GM18517 (cell line): ENCODE measurements at regions not wholly inside any gene's neighbourhood (a gene's known extent, or its start where the extent isn't known, plus 50 kb on each side); places are given as distances from the start of the nearest gene placed in this dataset.

Source experiments
- ATAC-seq: cut with Tn5 transposase; IDR thresholded peaks from one replicate; pipeline ENCODE4 v1.9.1; 2021; ENCODE audit warnings: mild to moderate bottlenecking, moderate library complexity; ENCODE audit not compliant: unreplicated experiment

DNA sequence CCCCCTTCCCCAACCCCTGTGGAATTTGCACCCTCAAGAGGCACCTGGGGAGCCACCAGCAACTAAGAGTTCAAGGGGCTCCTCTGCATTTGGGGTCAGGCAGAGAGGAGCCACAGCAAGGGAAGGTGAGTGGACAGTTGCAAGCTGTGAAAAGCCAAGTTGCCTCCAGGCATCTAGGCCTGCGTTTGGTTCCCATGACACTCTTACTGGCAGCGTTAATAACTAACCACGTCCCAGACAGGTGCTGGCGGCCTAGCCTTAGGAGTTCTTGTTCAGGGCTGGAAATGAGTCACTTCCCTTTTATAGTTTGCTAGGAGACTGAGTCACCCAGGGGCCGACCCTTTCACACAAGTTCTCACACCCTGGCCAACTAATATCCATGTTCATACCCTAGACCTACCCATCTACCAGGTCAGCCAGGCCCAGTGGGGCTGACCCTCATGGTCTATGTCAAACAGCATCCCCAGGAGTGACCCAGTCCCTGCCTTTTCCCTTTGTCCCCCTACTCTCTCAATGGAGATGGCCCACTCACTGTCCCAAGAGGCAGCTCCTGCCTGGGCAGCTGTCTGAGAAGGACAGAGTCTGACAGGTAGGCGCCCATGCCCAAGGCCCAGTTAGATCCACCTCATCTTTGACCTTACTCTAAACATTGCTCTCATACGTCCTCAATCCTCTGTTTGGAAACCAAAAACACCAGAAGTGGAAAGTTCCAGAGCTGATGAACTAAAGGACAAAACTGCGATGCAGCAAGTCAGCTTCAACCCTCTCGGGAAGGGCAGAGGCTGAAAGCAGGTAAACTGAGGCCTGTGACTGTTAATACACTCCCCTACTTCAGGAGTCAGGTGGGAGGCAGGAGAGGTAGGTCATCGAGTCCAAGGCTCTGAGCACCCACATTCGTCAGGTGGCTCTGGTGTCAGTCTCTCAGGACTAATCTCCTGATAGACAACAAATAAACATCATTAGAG is 300.6 kb downstream of the SOX9 start:
- ATAC-seq = peak; percentile 49

DNA sequence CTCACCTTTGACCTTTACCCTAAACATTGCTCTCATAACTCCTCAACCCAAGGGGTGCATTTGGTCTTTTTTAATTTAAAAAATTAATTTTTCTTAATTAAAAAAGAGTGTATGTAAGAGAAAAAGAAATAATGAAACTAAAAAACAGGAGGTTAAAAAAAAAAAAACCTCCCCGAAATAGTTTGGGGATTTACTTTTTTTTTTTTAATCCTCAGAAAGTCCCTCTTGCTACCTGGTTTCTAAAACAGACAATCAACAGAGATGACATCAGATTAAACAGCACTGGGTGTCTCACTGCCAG is 301.3 kb downstream of the SOX9 start:
- no peak for ATAC-seq

- peak; percentile 41 for ATAC-seq
Measured at GRCh38 chr17:72422505-72423285, 301.9 kb downstream of the SOX9 start.

DNA sequence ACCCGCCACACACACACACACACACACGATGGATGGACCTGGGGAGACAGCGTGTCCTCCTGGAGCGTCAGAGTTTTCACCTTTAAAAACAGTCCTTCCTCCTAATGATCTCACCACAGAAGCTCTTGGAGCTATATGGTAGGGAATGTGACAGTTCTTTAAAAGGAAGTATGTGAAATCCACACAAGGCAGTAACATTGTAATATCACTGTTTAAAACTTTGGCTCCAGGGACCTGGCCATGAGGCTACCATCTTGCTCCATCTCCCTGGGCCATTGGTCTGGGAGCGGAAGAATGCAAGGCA is 302.4 kb downstream of the SOX9 start:
- no peak for ATAC-seq

DNA sequence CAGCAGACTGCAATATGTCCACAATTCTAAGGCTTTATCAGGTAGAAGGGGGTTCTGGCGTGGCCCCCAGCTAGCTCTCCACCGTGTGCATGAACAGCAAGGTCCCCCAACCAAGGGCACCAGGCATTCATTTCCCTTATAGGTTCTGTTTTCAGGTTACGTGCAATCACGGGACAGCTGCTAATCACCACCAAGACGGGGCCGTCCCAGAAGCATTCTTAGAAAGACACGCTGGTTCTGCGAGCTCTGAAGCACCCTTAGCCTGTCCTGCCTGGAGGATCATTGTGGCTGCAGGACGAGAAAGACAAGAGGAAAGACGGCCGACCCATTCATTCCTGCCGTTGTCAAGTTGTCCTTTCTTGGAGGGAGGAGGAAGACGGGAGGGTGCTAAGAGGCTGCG is 302.9 kb downstream of the SOX9 start:
- ATAC-seq = no peak

DNA sequence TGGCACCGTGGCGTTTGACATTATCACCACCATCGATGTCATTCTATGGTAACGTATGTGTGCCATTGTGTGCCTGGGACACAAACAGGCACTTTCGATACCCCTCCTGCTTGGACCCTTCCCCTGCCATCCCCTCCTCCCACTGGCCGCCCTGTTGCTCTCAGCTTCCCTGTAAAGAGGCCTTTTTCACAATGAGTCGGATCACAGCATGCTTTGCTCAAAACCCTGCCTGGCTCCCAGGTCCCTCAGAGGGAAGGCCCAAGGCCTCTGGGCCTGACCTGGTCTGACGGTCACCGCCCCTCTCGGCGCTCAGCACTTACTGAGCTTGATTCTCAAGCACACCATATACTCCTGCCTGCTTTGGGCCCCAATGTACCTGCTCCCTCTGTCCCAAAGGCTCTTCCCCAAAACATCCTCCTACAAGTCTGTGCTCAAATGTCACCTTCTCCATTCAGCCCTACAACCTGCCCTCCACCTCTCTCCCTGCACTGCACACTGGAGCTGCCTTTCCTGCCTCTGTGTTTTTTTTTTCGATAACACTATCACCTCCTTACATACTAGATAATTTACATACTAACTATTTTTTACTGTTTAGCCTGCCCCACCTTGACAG is 303.8 kb downstream of the SOX9 start:
- no peak for ATAC-seq

DNA sequence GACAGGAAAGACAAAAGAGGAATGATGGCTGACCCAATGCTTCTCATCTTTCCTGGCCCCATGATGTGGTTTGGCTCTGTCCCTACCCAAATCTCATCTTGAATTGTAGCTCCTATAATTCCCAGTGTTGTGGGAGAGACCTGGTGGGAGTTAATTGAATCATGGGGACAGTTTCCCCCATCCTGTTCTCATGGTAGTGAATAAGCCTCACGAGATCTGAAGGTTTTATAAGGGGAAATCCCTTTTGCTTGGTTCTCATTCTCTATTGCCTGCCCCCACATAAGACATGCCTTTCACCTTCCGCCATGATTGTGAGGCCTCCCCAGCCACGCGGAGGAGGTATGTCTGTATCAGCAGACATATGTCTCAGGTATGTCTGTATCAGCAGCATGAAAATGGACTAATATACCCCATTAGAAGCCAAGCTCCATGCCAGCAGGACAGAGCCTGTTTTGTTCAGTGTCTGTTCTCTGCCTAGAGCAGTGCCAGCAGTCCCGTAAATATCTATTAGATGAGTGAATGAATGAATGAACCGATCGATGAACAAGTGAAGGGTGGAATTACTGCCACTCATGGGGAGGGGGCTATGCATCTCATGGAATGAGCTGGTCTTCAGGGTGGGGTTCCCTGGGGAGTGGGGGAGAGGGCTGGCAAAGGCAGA is 304.4 kb downstream of the SOX9 start:
- ATAC-seq = no peak

DNA sequence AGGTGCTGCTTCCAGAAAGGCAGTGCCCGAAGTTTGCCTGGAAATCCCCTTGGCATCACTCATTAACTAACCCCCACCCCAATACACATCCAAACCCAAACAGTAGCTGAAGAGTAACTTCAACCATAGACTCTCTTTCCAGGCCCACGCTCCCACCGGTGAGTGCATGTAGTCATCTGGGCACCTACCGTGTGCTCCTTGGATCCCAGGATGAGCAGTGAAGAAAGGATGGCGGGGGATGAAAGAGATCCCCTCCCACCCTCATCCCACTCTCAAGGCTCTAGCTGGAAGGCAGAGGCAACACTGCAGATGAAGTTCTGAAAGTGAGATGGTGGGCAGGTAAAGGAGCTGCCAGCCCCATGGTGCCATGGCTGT is 305.0 kb downstream of the SOX9 start:
- no peak for ATAC-seq

DNA sequence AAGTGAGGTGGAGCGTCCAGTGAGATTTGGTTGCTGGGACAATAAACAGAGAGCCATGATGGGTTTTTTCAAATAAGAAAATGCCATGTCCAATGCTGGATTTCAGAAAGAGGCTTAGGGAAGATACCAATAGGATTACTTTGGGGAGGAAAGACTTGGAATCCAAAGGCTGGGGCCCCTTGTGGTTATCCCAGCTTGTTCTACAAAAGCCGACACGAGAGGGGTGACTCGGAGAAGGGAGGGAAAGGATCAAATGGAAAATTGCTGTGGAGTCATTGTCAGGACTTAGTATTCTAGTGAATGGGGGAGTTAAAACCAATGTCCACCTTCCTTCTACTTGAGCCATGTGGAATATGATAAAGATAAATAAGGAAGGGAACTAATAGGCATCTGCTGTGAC is 305.5 kb downstream of the SOX9 start:
- no peak for ATAC-seq

- no peak for ATAC-seq
Measured at GRCh38 chr17:72426948-72427760, 306.3 kb downstream of the SOX9 start.

- no peak for ATAC-seq
Measured at GRCh38 chr17:72427761-72428109, 306.9 kb downstream of the SOX9 start.

- ATAC-seq = no peak
Measured at GRCh38 chr17:72429066-72429638, 308.3 kb downstream of the SOX9 start.

GRCh38 chr17:72430611-72431432 is 310.0 kb downstream of the SOX9 start:
- ATAC-seq = no peak

DNA sequence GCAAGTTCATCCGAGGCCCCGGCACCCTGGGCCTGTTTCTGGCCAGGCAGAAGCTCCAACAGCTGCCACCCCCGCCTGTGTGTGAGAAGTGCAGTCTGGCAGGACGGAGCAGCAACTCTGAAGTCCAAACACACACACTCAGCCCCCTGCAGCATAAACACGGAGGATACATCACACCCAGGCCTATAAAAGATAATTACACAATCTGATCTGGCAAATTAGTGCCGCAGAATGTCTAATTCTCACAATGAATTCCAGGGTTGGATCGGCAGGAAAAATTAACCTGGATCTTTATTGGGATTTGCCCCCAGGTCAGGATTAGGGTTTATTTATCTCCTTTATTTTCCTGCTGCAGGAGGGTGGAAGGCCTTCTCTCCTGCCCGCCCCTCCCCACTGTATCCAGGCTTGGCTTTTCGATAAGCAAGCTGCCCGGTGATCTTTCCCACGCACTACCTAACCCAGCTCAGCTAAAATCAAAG is 311.4 kb downstream of the SOX9 start:
- ATAC-seq = no peak

GRCh38 chr17:72432881-72433280 is 312.1 kb downstream of the SOX9 start:
- no peak for ATAC-seq

DNA sequence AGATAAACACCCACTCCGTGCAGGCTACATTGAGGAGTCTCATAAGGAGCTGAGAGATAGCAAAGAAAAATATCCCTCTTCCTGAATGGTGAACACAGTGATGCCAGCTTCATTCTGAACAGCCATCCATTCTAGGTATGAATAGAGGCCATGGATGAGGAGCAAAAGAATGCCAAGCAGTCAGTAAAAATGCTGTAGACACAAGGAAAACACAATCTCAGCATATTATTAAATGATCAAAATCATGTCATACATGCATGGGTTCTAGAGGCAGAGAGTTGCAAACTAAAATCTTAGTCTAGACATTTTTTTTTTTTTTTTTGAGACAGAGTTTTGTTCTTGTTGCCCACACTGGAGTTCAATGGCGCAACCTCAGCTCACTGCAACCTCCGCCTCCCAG is 313.0 kb downstream of the SOX9 start:
- ATAC-seq = no peak

DNA sequence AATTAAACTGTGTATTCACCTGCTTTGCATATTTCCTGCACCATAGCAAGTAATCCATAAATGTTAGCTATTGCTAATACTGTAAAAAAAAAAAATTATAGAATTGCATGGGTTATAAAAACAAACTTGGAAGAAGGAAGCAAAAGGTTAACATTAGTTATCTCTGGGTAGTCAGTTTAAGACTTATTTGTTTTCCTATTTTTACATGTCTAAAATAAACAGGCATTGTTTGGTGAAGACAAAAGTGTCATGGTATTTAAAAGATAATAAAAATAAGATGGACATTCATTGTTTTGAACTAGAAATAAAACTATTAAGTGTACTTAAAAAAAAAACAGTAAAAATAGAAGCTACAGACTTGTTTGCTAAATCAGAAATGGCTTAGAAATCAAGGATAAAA is 313.8 kb downstream of the SOX9 start:
- ATAC-seq = no peak

- ATAC-seq = no peak
Measured at GRCh38 chr17:72434991-72435618, 314.3 kb downstream of the SOX9 start.

DNA sequence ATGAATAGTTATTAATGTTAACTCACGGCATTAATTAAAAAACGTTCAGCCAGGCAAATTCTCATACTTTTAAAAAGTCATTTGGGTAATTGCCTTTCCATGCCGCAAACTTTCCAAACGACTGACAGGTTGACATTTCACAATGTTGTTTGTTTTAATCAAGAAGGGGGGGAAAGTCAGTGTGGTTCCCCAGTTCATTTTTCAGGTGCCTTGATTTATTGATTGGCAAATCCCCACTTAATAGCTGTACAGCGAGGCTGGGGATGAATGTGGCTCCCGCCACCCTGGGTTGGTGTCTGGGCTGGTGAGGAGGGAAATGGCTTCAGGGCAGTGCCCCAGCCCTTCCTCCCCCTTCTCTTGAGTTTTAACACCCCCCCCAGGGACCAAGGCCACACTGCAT is 318.0 kb downstream of the SOX9 start:
- ATAC-seq = no peak
